ENCODE measurements at regions not wholly inside any gene's neighbourhood (a gene's known extent, or its start where the extent isn't known, plus 50 kb on each side); places are given as distances from the start of the nearest gene placed in this dataset.
"Not testable (repeated sequence)": the region's sequence is repeated elsewhere in the genome, so short reads cannot be mapped to it uniquely, and the experiment has no call there.

DNA sequence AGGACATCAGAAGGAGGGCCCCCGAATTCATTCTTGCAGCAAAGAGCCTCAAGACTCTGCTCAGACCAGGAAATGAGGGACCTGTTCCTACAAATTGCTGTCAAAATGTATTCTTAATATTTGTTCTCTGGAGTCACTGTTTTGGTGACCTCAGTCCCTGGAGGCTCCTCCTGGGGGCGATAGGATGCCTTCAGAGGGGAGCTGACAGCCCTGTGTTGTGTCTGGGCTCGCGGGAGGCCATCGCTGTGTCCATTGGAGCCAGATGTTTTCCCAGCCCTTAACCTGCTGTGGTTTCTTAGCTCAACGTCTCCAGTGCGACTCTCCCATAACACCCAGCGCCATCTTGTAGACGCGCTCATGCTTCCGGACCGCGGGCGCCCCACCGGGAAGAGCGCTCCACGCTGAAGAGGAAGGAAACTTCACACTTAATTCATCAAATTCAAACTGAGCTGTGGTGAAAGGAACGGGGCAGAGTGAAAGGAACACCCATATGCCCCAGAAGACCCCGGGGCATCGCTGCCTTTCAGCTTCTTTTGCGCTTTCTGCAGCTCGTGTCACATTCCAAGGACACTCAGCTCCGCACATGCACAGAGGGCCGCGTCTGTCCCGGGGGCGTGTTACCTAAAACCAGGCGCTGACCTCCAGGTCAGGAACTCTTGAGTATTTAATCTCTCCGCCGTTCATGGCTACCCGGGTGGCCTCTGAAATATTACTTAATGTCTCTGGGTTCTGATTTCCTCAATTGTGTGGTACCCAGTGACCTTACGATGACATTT lies 112.3 kb upstream of the GDNF start:
- no peak for ATAC-seq

GRCh38 chr5:37950436-37950835 lies 110.6 kb upstream of the GDNF start:
- no peak for ATAC-seq

GRCh38 chr5:37945446-37945845 lies 105.6 kb upstream of the GDNF start:
- ATAC-seq: no peak

- not testable (repeated sequence) for ATAC-seq
Observed at GRCh38 chr5:37943136-37943535, 103.3 kb upstream of the GDNF start.

- no peak for ATAC-seq
Observed at GRCh38 chr5:37940931-37941623, 101.2 kb upstream of the GDNF start.

- no peak for ATAC-seq
Observed at GRCh38 chr5:37938861-37939260, 99.0 kb upstream of the GDNF start.

DNA sequence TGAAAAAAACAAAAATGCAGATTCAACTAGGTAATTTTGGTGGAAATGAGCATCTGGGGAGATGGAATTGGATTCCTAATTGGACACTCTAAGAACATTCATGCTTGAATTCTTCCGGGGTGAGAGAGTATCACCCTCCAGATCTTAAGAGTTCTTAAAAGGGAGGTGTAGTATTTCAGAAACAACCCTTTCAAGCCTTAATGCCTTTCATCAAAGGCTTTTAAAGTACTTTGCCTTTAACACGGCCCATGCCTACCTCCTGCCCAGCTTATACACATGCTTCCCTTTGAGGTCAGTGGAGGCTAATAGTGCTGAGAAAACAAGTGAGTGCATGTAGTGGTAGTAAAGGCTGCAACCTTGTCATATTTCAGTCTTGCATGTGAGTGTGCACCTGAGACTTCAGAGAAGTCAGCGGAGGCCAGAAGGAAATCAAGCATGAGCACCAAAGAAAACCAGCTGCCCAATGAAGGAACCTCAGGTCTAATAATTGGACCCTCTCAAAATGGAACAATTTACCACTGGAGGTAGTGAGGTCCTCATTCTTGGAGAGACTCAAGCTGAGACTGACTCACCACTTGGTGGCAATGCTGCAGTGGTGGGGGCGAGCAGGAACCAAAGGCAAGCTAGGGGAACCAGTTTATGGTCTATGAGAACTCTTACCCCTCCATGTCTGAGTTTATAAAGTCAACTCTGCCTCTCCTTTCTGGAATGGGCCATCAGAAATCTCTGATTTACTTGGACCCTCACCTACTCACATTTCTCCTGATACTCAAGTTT lies 98.4 kb upstream of the GDNF start:
- ATAC-seq: no peak

GRCh38 chr5:37936091-37936490 lies 96.2 kb upstream of the GDNF start:
- ATAC-seq: no peak

DNA sequence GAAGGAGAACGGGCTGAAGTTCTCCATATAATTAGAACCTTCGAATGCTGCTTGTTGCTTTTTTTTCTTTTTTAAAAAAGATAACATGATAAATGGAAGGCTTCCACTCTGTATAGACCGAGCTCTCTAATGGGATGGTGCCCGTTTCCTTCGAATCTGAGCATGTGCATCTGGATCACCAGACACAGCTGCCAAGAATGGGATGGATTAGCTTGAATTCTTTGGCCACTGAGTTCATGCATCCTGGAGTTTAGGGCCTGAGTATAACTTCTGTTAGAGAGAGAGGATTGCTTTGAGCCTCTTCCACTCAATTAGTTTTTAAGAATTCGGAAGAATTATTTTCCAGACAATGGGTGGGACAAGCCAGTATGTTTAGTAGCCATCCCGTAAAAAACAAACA lies 93.7 kb upstream of the GDNF start:
- ATAC-seq: no peak

GRCh38 chr5:37932450-37932849 lies 92.6 kb upstream of the GDNF start:
- ATAC-seq: no peak

GRCh38 chr5:37931541-37931940 lies 91.7 kb upstream of the GDNF start:
- ATAC-seq: no peak

DNA sequence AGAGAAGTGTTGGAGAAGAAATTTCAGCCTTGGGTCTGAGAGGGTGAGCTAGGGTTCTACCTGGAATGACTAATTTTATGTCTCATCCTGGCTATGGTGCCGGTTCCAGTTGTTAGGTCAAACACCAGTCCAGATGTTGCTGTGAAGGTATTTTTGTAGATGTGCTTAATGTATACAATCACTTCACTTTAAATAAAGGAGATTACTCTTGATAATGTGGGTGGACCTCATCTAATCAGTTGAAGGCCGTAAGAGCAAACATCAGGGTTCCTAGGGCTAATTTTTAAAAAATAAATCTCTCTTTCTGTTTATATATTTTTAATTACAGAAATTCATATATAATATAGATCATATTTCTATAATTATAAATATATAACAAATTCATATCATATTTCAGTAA lies 90.5 kb upstream of the GDNF start:
- no peak for ATAC-seq

DNA sequence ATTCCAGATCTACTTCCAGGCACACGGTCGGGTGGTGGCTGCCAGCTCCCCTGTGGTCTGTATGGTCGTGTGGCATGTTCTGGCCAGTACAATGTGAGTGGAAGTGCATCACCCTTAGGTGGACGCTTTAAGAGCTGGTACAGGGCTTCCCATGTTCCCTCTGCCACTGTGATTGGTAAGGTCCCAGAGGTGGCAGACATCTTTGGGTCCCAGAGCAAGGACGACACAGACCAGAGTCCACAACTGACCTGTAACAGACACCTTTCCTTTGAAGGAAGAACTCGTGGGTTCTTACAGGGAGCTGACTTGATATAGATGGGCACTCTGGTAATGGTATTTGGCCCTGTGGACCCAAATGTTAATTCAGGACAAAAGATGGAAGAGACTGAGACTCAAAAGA lies 90.0 kb upstream of the GDNF start:
- ATAC-seq: no peak

- not testable (repeated sequence) for ATAC-seq
Observed at GRCh38 chr5:37927753-37928152, 87.9 kb upstream of the GDNF start.

DNA sequence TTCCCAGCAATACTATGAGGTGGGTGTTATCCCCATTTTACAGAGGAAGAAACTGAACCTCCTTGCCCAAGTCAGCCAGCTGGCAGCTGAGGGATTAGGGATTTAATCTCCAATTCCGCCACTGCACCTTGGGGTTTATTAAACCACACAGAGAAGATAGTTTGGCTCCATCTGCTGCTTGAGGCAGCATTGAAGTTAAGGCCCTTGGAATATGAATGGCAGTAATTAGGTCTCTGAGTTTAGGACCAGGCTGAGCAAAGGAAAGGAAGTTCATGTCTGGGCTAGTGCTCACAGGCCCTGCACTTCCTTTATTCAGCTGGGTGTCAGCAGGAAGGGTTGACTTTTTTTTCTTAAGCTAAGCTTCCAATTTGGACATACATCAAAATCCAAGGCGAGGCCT lies 86.9 kb upstream of the GDNF start:
- ATAC-seq: no peak

- no peak for ATAC-seq
Observed at GRCh38 chr5:37921452-37921851, 81.6 kb upstream of the GDNF start.

DNA sequence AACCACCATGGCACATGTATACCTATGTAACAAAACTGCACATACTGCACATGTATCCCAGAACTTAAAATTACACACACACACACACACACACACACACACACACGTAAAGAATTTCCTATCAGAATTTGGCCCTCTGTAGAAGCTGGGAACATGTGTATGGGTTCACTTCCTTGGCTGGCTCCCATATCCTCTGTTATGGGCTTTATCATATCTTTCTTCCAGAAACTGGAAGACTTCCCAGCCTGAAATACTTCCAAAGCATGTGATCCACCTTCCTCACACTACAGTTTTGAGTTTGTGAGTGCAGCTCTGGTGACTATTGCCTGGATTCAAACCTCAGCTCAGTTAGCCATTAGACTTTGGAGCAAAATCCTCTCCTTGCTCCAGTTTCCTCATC lies 78.6 kb upstream of the GDNF start:
- no peak for ATAC-seq

- ATAC-seq: no peak
Observed at GRCh38 chr5:37916525-37916924, 76.7 kb upstream of the GDNF start.

DNA sequence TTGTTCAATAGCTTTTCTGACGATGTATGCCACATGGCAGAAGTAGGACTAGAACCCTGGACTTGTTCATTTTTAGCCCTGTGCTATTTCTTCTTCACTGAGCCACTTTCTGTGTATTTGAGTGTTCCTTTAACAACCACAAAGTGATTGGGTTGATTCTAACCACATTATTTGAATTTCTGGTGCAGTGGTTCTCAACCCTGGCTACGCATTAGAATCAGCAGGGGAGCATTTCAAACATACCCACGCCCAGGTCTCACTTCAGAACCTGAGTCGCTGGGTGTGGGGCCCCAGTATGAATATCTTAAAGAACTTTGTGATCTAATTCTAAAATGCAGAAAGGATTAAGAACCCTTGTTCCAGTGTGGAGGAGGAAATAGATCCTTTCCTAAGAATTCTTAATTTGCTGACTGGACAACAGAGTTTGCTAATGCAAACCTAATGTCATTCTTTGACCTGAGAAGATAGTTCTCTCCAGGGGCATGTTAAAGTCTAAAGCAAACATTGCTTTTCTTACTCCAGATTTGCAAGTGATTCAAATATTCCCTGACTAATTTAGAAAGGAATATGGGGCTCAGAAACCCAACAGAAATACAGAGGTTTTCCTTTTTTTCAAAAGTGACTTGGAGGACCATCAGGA lies 75.4 kb upstream of the GDNF start:
- ATAC-seq: no peak

DNA sequence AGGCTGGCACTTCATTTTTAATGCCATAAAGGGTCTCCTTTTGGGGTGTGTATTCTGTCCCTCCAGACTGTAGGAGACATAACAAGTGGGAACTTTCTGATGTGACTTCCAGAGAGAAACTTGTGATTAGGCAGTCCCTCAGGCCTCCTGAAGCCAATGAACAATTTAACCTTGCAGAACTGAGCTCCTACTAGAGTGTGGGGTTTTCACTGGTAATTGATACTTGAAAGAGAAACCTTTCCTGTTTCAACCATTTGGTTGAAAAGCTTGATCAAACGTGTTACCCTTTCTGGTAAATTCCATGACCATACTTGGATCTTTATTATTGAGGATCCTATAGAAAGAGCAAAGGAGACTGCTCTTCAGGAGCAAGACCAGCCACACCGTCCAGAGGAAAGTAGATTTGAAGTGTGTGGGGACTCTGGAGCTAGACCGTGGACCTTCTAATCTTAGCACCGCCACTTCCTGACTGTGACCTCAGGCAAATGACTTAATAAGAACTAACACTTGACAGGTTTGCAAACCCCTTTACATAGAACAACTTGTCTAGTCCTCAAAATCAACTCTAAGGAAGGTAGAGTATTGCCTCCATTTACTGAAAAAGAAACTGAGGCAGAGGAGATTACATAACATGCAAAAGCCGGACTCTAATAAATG lies 69.9 kb upstream of the GDNF start:
- ATAC-seq: not testable (repeated sequence)

DNA sequence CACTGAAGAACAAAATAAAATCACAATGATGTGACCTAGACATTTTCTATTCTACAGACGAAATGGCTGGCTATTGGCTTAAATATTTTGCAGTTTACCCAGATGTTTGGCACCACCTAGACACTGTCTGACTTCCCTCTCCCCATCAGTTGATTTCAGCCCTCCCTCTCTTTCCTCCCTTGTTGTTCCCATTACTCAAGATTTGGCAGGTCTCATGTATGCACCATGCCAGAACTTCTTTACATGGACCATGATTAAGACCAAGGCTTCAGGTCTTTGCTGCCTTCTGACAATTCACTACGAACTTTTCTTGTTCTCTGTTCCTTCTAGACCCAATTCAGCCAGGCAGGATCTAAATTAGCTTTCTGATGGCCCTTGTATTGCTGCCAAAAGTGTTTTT lies 66.6 kb upstream of the GDNF start:
- no peak for ATAC-seq

DNA sequence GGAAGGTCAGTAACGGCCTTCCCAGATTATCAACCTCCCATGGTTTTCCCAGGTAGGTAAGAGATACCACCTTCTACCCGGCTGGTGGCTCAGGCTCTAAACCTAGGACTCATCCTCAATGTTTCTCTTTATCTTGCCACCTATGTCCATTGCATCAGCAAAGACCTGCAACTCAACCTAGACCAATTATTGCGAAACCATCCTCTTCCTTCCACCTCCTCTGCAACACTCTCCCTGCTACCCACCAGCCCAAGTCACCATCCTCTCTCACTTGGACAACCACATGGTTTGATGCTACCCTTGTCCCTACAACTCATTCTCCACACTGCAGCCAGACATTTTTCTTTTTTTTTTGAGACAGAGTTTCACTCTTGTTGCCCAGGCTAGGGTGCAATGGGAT lies 65.4 kb upstream of the GDNF start:
- ATAC-seq: no peak

DNA sequence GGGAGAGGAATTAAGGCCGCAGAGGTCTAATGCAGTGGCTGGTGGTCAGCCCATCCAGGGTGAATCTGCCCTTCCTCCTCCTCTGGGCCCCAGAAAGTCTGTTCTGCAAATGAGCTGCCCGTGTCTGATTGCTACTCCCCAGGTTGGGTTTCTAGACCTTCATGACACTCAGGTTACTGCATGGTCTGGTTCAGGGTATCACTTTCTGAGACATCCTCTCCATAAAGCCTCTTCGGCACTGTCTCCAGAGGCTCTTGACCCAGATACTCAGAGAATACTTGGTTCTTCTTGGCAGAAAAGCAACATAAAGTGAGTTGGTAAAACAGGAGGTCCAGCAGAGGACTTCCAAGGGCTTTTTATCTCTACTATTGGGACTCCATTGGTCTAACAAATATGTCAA lies 62.5 kb upstream of the GDNF start:
- ATAC-seq: no peak
